HEK293 (cell line): ENCODE measurements at regions not wholly inside any gene's neighbourhood (a gene's known extent, or its start where the extent isn't known, plus 50 kb on each side); places are given as distances from the start of the nearest gene placed in this dataset.

Experiments used
- CTCF ChIA-PET: fragments of 350-600 bp; formaldehyde crosslinking; extraction: SDS; loops from one replicate; lab custom pipeline; 2021; ENCODE audit warnings: antibody characterized with exemption; lab: Yijun Ruan, JAX
- POLR2A ChIA-PET: fragments of 300-600 bp; formaldehyde crosslinking; extraction: SDS; loops from one replicate; lab custom pipeline; 2020; ENCODE audit warnings: antibody characterized with exemption, inconsistent platforms; lab: Yijun Ruan, JAX
- H3K27ac ChIP-seq: fragments of 200-500 bp; sonication (Bioruptor generic); 2 replicates; pipeline ENCODE4 v1.5.1; 2014; ENCODE audit warnings: low read depth, low read length, control low read depth, inconsistent platforms; ENCODE audit errors: extremely low read depth
- H3K36me3 ChIP-seq, 2 experiments: fragments of 200-500 bp in 1 of 2; sonication (Bioruptor generic) in 1 of 2; 1 replicate in 1 of 2; 2 replicates in 1 of 2; pipeline ENCODE4 v1.5.1; 2014 to 2017; ENCODE audit warnings: inconsistent platforms in 2 of 2, low read length in 2 of 2; ENCODE audit not compliant: control insufficient read depth in 2 of 2, insufficient read depth in 1 of 2
- H3K4me1 ChIP-seq: fragments of 200-500 bp; sonication (Bioruptor generic); 2 replicates; pipeline ENCODE4 v1.5.1; 2014; ENCODE audit warnings: mild to moderate bottlenecking, low read length, inconsistent platforms; ENCODE audit not compliant: control insufficient read depth, insufficient read depth
- H3K4me3 ChIP-seq: 2 replicates; pipeline ENCODE4 v1.5.1; 2011; ENCODE audit warnings: low read depth, mild to moderate bottlenecking, control low read depth, low read length, moderate library complexity
- H3K9me3 ChIP-seq: fragments of 200-500 bp; sonication (Bioruptor generic); 2 replicates; pipeline ENCODE4 v1.5.1; 2014; ENCODE audit warnings: low read depth, low read length, inconsistent platforms; ENCODE audit not compliant: control insufficient read depth, insufficient read depth
- GLI2 ChIP-seq: fragments of 450-650 bp; formaldehyde crosslinking; IDR thresholded peaks from 2 replicates; pipeline ENCODE4; 2017; ENCODE audit warnings: missing biosample characterization, missing genetic modification characterization, low read depth, borderline replicate concordance
- MZF1 ChIP-seq: fragments of 450-650 bp; formaldehyde crosslinking; IDR thresholded peaks from 2 replicates; pipeline ENCODE4 v1.5.1; 2017; ENCODE audit warnings: missing biosample characterization, missing genetic modification characterization, borderline replicate concordance
- ZBTB17 ChIP-seq: fragments of 450-650 bp; formaldehyde crosslinking; IDR thresholded peaks from 2 replicates; pipeline ENCODE4 v1.5.1; 2016; ENCODE audit warnings: missing biosample characterization, missing genetic modification characterization
- ZBTB21 ChIP-seq: fragments of 450-650 bp; formaldehyde crosslinking; IDR thresholded peaks from 2 replicates; pipeline ENCODE4 v1.5.1; 2017; ENCODE audit warnings: missing biosample characterization, missing genetic modification characterization
- ZNF121 ChIP-seq: fragments of 450-650 bp; formaldehyde crosslinking; IDR thresholded peaks from 2 replicates; pipeline ENCODE4 v1.5.1; 2016; ENCODE audit warnings: missing biosample characterization, missing genetic modification characterization
- ZNF202 ChIP-seq: fragments of 450-650 bp; formaldehyde crosslinking; IDR thresholded peaks from 2 replicates; pipeline ENCODE4 v1.5.1; 2016; ENCODE audit warnings: missing biosample characterization, missing genetic modification characterization, borderline replicate concordance
- ZNF248 ChIP-seq: fragments of 450-650 bp; formaldehyde crosslinking; IDR thresholded peaks from 2 replicates; pipeline ENCODE4 v1.5.1; 2017; ENCODE audit warnings: missing biosample characterization, missing genetic modification characterization
- ZNF266 ChIP-seq: fragments of 450-650 bp; formaldehyde crosslinking; IDR thresholded peaks from 2 replicates; pipeline ENCODE4 v1.5.1; 2016; ENCODE audit warnings: missing biosample characterization, missing genetic modification characterization, low read depth
- ZNF350 ChIP-seq: fragments of 450-650 bp; formaldehyde crosslinking; IDR thresholded peaks from 2 replicates; pipeline ENCODE4 v1.5.0; 2017; ENCODE audit warnings: missing biosample characterization, mild to moderate bottlenecking, missing genetic modification characterization
- ZNF404 ChIP-seq: fragments of 450-650 bp; formaldehyde crosslinking; IDR thresholded peaks from 2 replicates; pipeline ENCODE4 v1.5.1; 2017; ENCODE audit warnings: missing biosample characterization, missing genetic modification characterization
- ZNF521 ChIP-seq: fragments of 450-650 bp; formaldehyde crosslinking; IDR thresholded peaks from 2 replicates; pipeline ENCODE4 v1.5.1; 2017; ENCODE audit warnings: missing biosample characterization, mild to moderate bottlenecking, missing genetic modification characterization
- ZNF558 ChIP-seq: fragments of 450-650 bp; formaldehyde crosslinking; IDR thresholded peaks from 2 replicates; pipeline ENCODE4 v1.5.1; 2016; ENCODE audit warnings: missing biosample characterization, missing genetic modification characterization
- ZNF561 ChIP-seq: fragments of 450-650 bp; IDR thresholded peaks from 2 replicates; pipeline ENCODE4 v1.5.1; 2018; ENCODE audit warnings: missing biosample characterization, missing genetic modification characterization, borderline replicate concordance
- TF ChIP-seq, protein P1 (sequence below): fragments of 450-650 bp; formaldehyde crosslinking; IDR thresholded peaks from 2 replicates; pipeline ENCODE4 v1.5.1; 2016; ENCODE audit warnings: missing biosample characterization, missing genetic modification characterization, borderline replicate concordance
- TF ChIP-seq, protein P2 (sequence below): fragments of 450-650 bp; formaldehyde crosslinking; IDR thresholded peaks from 2 replicates; pipeline ENCODE4 v1.5.1; 2016; ENCODE audit warnings: missing biosample characterization, missing genetic modification characterization
- TF ChIP-seq, protein P3 (sequence below): fragments of 450-650 bp; formaldehyde crosslinking; IDR thresholded peaks from 2 replicates; pipeline ENCODE4 v1.5.1; 2016; ENCODE audit warnings: missing biosample characterization, missing genetic modification characterization, low read depth

DNA sequence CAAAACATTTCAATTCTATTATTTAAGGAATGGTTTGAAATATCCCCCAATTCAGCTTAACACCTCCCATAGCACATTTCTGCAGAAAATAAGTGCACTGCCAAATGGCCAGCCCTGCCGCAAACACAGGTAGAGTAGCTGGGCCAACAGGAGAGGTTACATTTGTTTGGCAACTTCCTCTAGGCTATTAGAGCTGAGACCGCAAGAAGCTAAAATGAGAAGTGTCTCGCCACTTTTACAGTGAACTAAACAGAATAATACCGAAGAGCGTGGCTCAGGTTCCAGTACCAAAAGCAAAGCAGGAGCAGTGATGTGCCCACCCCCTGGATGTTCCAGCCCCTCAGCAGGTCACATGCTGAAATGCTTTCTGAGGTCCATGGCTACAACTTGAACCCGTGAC, 154.5 kb upstream of the PKN2 start (continued):
- TF ChIP-seq, protein P1, sequence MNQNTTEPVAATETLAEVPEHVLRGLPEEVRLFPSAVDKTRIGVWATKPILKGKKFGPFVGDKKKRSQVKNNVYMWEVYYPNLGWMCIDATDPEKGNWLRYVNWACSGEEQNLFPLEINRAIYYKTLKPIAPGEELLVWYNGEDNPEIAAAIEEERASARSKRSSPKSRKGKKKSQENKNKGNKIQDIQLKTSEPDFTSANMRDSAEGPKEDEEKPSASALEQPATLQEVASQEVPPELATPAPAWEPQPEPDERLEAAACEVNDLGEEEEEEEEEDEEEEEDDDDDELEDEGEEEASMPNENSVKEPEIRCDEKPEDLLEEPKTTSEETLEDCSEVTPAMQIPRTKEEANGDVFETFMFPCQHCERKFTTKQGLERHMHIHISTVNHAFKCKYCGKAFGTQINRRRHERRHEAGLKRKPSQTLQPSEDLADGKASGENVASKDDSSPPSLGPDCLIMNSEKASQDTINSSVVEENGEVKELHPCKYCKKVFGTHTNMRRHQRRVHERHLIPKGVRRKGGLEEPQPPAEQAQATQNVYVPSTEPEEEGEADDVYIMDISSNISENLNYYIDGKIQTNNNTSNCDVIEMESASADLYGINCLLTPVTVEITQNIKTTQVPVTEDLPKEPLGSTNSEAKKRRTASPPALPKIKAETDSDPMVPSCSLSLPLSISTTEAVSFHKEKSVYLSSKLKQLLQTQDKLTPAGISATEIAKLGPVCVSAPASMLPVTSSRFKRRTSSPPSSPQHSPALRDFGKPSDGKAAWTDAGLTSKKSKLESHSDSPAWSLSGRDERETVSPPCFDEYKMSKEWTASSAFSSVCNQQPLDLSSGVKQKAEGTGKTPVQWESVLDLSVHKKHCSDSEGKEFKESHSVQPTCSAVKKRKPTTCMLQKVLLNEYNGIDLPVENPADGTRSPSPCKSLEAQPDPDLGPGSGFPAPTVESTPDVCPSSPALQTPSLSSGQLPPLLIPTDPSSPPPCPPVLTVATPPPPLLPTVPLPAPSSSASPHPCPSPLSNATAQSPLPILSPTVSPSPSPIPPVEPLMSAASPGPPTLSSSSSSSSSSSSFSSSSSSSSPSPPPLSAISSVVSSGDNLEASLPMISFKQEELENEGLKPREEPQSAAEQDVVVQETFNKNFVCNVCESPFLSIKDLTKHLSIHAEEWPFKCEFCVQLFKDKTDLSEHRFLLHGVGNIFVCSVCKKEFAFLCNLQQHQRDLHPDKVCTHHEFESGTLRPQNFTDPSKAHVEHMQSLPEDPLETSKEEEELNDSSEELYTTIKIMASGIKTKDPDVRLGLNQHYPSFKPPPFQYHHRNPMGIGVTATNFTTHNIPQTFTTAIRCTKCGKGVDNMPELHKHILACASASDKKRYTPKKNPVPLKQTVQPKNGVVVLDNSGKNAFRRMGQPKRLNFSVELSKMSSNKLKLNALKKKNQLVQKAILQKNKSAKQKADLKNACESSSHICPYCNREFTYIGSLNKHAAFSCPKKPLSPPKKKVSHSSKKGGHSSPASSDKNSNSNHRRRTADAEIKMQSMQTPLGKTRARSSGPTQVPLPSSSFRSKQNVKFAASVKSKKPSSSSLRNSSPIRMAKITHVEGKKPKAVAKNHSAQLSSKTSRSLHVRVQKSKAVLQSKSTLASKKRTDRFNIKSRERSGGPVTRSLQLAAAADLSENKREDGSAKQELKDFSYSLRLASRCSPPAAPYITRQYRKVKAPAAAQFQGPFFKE (tag by site-specific recombination) = no peak

DNA sequence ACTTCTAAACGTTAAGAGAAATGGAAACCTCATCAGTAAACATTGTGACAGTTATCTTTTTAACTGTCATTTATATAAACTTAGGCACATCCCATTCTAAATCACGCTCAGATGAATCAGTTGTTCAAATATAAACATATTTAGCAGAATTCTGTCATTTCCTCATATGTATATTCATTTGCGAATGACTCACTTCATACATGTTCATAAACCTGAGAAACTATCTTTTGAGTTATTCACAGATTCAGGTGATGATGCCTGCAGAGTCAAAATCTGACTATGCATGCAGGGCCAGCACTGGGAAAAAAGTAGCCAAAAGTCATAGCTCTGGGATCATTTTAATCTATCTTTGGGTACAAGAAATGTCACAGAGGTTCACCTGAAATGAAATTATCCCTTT, 153.8 kb upstream of the PKN2 start:
- no peak for TF ChIP-seq ZNF266
- ChIA-PET CTCF (interaction anchor here (0.7 kb wide), 1 partner anchor 47 kb away, joined by 3 read pairs; no protein-coding TSS in a partner anchor), POLR2A (no interaction called here)
- H3K4me3 ChIP-seq = no peak overlapping the region
- H3K36me3 ChIP-seq = no peaks in the 10 kb centered on the region
- H3K9me3 ChIP-seq = no peaks in the 10 kb centered on the region
- no peak overlapping the region for H3K27ac ChIP-seq
- no peaks in the 10 kb centered on the region for H3K4me1 ChIP-seq

DNA sequence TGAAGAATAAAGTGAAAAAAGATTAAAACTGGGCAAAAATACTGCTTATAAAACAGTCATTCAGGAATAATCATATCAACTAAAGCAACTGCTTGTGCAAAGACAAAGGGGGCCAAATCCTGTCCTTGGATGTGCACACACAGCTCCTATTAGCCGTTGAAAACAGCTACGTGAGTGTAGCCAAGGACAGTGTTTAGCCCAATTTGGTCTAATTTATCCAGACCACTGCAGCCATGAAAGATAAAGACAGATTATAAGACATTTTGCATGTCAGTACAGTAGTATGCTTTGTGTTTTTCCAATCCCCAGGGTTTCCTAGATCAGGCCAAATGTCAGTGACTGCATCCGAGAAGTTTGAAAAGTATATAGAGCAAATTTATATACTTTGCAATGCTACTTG, 146.3 kb upstream of the PKN2 start:
- ChIA-PET POLR2A (no interaction called here), CTCF (interaction anchor here (0.9 kb wide), 1 partner anchor 12 kb away, joined by 3 read pairs; no protein-coding TSS in a partner anchor)
- Histone ChIP-seq H3K36me3 (no peaks in the 10 kb centered on the region), H3K9me3 (no peaks in the 10 kb centered on the region), H3K4me1 (no peaks in the 10 kb centered on the region), H3K4me3 (no peak overlapping the region)
- TF ChIP-seq, protein P2, sequence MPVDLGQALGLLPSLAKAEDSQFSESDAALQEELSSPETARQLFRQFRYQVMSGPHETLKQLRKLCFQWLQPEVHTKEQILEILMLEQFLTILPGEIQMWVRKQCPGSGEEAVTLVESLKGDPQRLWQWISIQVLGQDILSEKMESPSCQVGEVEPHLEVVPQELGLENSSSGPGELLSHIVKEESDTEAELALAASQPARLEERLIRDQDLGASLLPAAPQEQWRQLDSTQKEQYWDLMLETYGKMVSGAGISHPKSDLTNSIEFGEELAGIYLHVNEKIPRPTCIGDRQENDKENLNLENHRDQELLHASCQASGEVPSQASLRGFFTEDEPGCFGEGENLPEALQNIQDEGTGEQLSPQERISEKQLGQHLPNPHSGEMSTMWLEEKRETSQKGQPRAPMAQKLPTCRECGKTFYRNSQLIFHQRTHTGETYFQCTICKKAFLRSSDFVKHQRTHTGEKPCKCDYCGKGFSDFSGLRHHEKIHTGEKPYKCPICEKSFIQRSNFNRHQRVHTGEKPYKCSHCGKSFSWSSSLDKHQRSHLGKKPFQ (tag by site-specific recombination) = no peak
- TF ChIP-seq ZNF521 = no peak
- no peak for TF ChIP-seq GLI2 (tag by site-specific recombination)
- TF ChIP-seq, protein P3, sequence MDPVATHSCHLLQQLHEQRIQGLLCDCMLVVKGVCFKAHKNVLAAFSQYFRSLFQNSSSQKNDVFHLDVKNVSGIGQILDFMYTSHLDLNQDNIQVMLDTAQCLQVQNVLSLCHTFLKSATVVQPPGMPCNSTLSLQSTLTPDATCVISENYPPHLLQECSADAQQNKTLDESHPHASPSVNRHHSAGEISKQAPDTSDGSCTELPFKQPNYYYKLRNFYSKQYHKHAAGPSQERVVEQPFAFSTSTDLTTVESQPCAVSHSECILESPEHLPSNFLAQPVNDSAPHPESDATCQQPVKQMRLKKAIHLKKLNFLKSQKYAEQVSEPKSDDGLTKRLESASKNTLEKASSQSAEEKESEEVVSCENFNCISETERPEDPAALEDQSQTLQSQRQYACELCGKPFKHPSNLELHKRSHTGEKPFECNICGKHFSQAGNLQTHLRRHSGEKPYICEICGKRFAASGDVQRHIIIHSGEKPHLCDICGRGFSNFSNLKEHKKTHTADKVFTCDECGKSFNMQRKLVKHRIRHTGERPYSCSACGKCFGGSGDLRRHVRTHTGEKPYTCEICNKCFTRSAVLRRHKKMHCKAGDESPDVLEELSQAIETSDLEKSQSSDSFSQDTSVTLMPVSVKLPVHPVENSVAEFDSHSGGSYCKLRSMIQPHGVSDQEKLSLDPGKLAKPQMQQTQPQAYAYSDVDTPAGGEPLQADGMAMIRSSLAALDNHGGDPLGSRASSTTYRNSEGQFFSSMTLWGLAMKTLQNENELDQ (tag by site-specific recombination) = no peak
- TF ChIP-seq ZNF350 (tag by site-specific recombination) = no peak
- no peak for TF ChIP-seq ZNF121
- TF ChIP-seq, all 188 proteins: peak for 0
- H3K27ac ChIP-seq = no peak overlapping the region

DNA sequence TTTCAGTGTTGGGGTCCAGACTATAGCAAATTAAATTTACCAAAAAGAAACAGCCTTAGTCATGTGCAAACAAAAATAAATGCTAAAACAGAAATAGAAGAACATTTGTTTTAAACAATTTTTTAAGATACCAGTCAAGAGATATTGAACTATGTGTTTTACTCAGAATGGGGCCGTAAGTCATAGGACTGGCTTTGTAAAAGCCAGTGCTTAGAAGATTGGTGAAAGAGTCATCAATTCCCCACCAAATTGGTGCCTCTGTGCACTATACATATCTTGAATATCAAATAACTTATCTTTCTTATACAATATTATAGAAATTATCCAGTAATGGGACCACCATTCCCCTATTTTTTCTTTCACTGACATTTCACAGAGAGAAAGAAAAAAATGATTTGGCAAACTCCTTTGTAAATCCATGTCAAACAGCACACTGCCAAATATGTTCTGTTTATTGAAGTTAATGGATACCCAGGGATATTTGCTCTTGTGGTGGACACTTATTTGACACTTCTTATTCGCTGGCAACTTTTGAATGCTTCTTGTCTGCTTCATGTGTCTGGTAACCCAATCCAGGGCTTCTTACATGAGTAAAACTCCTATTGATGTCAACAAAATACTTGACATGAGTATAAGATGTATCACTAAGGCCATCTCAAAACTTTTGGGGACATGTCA, 145.7 kb upstream of the PKN2 start:
- Histone ChIP-seq H3K4me1 (no peaks in the 10 kb centered on the region), H3K9me3 (no peaks in the 10 kb centered on the region), H3K4me3 (no peak overlapping the region), H3K36me3 (no peaks in the 10 kb centered on the region), H3K27ac (no peak overlapping the region)
- ChIA-PET POLR2A (interaction anchor here (0.6 kb wide), 1 partner anchor 1879 kb away, joined by 3 read pairs; no protein-coding TSS in a partner anchor), CTCF (no interaction called here)
- TF ChIP-seq ZNF404 (tag by site-specific recombination) = no peak
- no peak for TF ChIP-seq ZNF202
- no peak for TF ChIP-seq ZBTB21
- TF ChIP-seq ZNF561 (tag by site-specific recombination) = no peak
- no peak for TF ChIP-seq ZBTB17
- TF ChIP-seq ZNF558 = no peak
- TF ChIP-seq MZF1 (tag by site-specific recombination) = no peak
- no peak for TF ChIP-seq ZNF248 (tag by site-specific recombination)
